Psoas muscle (tissue), 7 donors: ENCODE measurements at regions not wholly inside any gene's neighbourhood (a gene's known extent, or its start where the extent isn't known, plus 50 kb on each side); places are given as distances from the start of the nearest gene placed in this dataset.

Experiments
- ATAC-seq, 4 donors: fragments of 200-7000 bp; cut with Tn5 transposase; one replicate each; pipeline ENCODE4 v1.9.1; 2020; ENCODE audit warnings: moderate library complexity in 3 of 4, mild to moderate bottlenecking in 2 of 4
- DNase-seq, 2 donors: peaks; one replicate each; pipeline ENCODE4 v3.0.0-alpha.2; 2020
- H3K27ac ChIP-seq: fragments of 200-600 bp; one replicate; pipeline ENCODE4 v1.8.0; 2022
- H3K27me3 ChIP-seq, 3 donors: fragments of 200-600 bp in 1 of 3; one replicate each; pipeline versions ENCODE4 v1.6.1 to v1.8.0; 2013 to 2022; ENCODE audit warnings: low read length in 2 of 3, mild to moderate bottlenecking in 2 of 3, moderate library complexity in 1 of 3; ENCODE audit not compliant: insufficient read depth in 3 of 3
- H3K36me3 ChIP-seq, 2 donors: fragments of 200-600 bp in 1 of 2; one replicate each; pipeline versions ENCODE4 v1.6.1 to v1.8.0; 2013 to 2022; ENCODE audit warnings: low read depth in 1 of 2, mild to moderate bottlenecking in 1 of 2, moderate library complexity in 1 of 2; ENCODE audit not compliant: insufficient read depth in 1 of 2
- H3K4me1 ChIP-seq: fragments of 200-600 bp; one replicate; pipeline ENCODE4 v1.8.0; 2022
- H3K4me3 ChIP-seq: fragments of 200-600 bp; one replicate; pipeline ENCODE4 v1.8.0; 2022; ENCODE audit warnings: mild to moderate bottlenecking
- H3K9me3 ChIP-seq: fragments of 200-600 bp; one replicate; pipeline ENCODE4 v1.8.0; 2022
- CTCF ChIP-seq: fragments of 200-600 bp; IDR thresholded peaks from one replicate; pipeline ENCODE4 v1.8.0; 2022; ENCODE audit warnings: antibody characterized with exemption
- WGBS, 3 donors: extraction: QIAGEN DNeasy Blood & Tissue Kit; methylation state at CpG; one replicate each; pipeline versions ENCODE4 v1.1.6 to v1.1.7; 2013; 5-methylcytosine and 5-hydroxymethylcytosine counted together
- intact Hi-C, 2 donors: fragments of 100-400 bp; cut with DNase I; formaldehyde crosslinking; loops; one replicate each; pipeline versions ENCODE4 v1.11.0 to v1.14.2; 2022
- donor health status: healthy with polysubstance abuse.
- donor health status: DM: no; HTN: no; CAD: no; lungs with moderate emphysema.
- donor health status: Bipolar disorder and iron deficiency.
- donor health status: healthy.
- donor health status: DM: yes; HTN: yes; CAD: no.
- donor health status: DM: no; HTN: no; CAD: no.
- donor health status: DM: yes; HTN: yes; CAD: no.

GRCh38 chr19:23817519-23817918, 58.8 kb upstream of the ZNF681 start:
- Histone ChIP-seq H3K9me3 (no peaks in the 10 kb centered on the region), H3K4me1 (no peaks in the 10 kb centered on the region), H3K4me3 (no peak overlapping the region), H3K36me3 (no peaks in the 10 kb centered on the region), H3K27me3 (no peaks in the 10 kb centered on the region), H3K27ac (no peak overlapping the region)
- intact Hi-C loops = no loop called here
- TF ChIP-seq CTCF = peak; percentile 19
- WGBS, 3 donors = 75 to 85% (median 77%) methylated on average over 4 of the region's 4 CpGs
- no peak for ATAC-seq
- DNase-seq = no peak

GRCh38 chr19:23810496-23810895, 51.8 kb upstream of the ZNF681 start:
- ATAC-seq (no peak), DNase-seq (no peak)
- WGBS, 3 donors = 60 to 67% (median 64%) methylated on average over 3 of the region's 3 CpGs
- intact Hi-C loops = no loop called here
- H3K4me3 ChIP-seq = no peak overlapping the region
- H3K36me3 ChIP-seq = no peaks in the 10 kb centered on the region
- TF ChIP-seq CTCF = no peak
- H3K27ac ChIP-seq = no peak overlapping the region
- no peaks in the 10 kb centered on the region for H3K27me3 ChIP-seq
- H3K4me1 ChIP-seq = no peaks in the 10 kb centered on the region
- H3K9me3 ChIP-seq = no peaks in the 10 kb centered on the region
